GM18907 (cell line): ENCODE measurements at regions not wholly inside any gene's neighbourhood (a gene's known extent, or its start where the extent isn't known, plus 50 kb on each side); places are given as distances from the start of the nearest gene placed in this dataset.

Source experiments
- ATAC-seq: cut with Tn5 transposase; IDR thresholded peaks from one replicate; pipeline ENCODE4 v1.9.1; 2021; ENCODE audit warnings: mild to moderate bottlenecking, moderate library complexity; ENCODE audit not compliant: unreplicated experiment

DNA sequence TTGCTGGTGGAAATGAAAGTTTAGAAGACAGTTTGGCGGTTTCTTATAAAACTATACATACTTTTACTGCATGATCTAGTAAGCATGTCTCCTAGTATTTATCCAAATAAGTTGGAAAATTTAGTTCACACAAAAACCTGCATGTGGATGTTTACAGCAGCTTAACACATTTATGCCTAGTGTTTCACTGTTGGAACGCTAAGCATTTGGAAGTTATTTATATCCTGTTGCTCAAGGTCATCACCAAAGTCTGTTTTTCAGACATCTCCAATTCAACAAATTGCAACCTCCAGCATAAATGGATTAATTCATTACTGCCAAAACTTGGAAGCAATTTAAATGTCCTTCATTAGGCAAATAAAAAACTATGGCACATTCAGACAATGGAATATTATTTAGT, 461.8 kb downstream of the SUCLA2 start:
- ATAC-seq: no peak

GRCh38 chr13:47523771-47524170, 477.3 kb downstream of the SUCLA2 start:
- no peak for ATAC-seq

- ATAC-seq: no peak
Measured at GRCh38 chr13:47521890-47522487, 479.1 kb downstream of the SUCLA2 start.

- no peak for ATAC-seq
Measured at GRCh38 chr13:47519626-47520025, 481.4 kb downstream of the SUCLA2 start.

DNA sequence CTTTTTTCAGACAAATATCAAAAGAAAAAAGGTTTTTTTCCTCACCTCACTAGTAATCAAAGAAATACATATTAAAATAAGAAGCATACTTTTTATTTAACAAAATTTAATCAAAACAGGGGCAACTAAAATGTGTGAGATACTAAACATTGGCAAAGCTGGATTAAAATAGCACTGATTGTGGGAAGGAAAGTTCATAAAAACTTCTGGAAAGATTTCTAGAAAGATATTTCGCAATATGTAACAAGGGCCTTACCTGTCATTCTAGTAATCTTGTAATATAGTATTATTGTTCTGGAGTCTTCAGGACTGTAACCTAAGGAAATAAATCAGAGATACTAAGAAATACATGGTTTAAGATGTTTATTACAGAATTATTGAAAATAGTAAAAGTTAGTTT, 482.5 kb downstream of the SUCLA2 start:
- ATAC-seq: no peak

DNA sequence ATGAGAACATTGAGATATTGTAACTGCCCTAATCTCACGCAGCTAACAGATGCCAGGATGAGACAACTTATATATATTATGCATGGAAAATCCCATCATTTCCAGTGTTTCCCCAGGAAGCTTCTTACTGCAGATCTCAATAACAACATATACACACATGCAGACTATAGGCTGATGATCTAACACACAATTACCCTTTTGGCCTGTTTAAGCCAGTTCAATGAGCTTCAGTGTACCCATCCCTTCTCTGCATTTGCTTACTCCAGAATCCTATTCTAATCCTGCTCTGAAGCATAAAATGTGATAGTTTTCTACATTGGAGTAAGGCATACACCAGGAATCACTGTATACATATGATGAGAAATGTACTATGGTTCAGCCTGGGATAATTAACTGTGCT, 489.4 kb downstream of the SUCLA2 start:
- no peak for ATAC-seq

DNA sequence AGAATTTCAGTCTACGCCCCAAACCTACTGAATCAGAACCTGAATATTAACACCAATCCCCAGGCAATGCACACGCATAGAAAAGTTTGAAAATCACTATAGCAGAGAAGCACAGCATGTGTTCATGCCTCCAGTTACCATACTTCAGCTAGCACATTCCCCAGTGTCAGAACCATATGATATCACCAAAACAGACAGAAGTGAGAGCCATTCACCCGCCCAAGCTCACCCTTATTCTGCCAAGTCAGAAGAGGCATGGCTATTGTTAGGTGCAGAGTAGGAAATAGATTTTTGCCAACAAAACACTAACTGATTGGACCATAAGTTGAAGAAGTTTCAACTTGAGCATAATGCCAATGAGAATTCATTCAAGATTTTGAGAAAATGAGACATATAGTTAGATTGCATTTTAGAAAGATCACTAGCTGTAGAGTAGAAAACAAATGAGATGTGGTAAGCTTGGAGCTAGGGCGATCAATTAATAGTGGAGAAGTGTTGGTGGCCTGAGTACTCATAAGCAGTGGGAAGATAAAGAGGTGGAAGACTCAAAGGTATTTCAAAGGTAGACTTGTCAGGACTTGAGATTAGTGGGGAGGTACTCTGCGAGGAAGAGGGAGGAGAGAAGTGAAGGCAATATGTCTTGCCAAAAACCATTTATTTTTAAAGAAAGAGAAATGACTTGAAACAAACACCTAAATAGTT, 492.4 kb downstream of the SUCLA2 start:
- no peak for ATAC-seq

DNA sequence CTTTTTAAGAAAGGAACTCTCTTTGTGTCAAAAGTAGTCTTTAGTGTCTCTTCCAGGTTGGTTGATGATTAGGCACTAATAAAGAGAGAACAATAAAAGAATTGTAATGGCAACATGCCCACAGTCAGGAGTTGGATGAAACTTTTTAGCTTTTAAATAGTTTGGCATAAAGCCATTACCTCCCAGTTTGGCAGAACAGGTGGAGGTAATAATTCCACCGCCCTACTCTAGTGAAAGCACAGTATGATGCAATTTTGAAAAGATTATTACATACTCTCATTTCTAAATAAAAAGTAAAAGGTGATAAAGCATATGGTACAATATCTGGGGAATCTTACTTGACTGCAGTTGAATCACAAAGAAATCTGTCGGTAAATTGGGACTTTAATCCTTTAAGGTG, 497.6 kb downstream of the SUCLA2 start:
- ATAC-seq: no peak

DNA sequence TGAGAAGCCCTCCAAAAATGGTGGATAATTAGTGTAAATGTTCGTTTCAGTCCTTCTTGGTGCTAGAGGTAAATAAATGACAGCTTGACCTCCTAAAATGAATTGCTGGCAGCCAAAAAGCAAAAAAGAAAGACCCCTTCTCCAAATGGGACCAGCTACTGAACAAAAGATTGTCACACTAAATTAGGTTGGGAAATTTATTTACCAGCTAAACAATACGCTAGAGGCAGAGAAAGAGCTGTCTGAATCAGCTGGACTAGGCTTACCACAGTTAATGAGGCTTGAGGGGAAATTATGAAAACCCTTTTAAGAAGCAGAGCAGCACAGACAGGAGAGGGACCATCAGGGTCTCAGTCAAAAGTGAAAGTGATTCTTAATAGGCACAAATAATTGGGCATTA, 498.9 kb downstream of the SUCLA2 start:
- no peak for ATAC-seq

DNA sequence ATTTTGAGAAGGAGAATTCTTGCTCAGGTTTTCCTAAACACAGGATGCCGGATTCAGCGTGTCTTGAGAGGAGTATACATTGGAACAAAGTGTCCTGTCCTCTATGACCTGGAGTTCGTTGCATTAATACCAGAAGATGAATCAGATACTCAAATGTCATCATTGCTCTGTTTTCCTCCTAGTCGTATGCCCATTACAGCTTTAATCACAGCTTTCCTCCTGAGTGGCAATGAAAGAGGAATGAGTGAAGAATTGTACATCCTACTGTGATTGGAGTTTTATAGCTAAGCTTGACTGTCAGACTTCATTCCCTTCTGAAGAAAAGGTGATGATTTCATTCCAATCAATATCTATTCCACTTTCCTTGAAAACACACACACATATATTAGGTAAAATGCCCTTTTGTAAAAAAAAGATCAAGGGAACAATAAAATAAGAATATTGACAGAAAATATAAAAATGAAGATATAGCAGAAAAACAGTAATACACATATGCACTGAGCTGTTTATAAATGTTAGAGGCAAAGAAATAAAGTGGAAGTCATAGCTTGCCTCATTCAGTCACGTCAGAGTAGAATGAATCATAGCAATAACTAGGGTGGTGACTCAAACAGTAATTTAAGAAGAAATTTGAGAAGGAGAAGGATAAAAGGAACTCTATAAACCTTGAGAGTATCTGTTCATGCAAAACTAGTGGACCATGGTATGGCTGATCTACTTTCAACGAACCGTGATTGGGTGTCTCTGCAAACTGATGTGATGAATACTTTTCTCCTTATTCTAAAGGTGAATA, 501.5 kb downstream of the SUCLA2 start:
- no peak for ATAC-seq

- no peak for ATAC-seq
Measured at GRCh38 chr13:47484548-47484947, 516.5 kb downstream of the SUCLA2 start.

GRCh38 chr13:47481536-47481935, 519.5 kb downstream of the SUCLA2 start:
- no peak for ATAC-seq

DNA sequence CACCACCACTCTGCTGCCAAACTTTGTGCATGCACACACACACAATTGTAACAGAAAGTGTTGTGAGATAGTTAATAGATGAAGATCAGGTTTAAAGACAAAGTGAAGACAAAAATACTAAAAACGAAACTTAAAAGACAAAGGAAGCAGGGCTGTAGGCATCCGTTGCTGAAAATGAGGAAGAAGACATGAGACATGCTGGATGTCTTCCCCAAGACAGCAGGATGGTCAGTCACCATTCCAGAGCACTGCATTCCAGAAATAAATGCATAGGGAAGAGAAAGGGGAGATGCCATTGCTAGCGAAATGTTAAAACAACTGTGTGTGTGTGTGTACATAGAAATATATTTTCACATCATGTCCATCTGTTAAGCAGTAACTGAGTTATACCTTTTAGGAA, 520.1 kb downstream of the SUCLA2 start:
- no peak for ATAC-seq

- ATAC-seq: no peak
Measured at GRCh38 chr13:47480121-47480520, 521.0 kb downstream of the SUCLA2 start.

DNA sequence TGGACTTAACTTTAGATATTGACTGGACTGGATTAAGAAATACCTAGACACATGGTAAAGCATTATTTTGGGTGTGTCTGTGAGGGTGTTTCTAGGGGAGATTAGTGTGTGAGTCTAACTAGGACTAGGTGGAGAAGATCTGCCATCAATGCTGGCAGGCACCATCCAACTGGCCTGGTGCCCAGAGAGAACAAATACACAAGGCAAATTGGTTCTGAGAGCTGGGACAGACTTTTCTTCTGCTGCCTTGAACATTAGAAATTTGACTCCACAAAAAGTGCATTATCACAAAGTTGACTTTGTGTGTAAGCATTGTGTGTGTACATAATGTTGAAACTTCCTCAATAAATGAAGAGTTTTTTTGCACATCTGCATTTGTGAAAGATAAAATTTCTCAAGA, 522.1 kb downstream of the SUCLA2 start:
- ATAC-seq: no peak

GRCh38 chr13:47475441-47475948, 525.6 kb downstream of the SUCLA2 start:
- no peak for ATAC-seq

- no peak for ATAC-seq
Measured at GRCh38 chr13:47474839-47475238, 526.2 kb downstream of the SUCLA2 start.

DNA sequence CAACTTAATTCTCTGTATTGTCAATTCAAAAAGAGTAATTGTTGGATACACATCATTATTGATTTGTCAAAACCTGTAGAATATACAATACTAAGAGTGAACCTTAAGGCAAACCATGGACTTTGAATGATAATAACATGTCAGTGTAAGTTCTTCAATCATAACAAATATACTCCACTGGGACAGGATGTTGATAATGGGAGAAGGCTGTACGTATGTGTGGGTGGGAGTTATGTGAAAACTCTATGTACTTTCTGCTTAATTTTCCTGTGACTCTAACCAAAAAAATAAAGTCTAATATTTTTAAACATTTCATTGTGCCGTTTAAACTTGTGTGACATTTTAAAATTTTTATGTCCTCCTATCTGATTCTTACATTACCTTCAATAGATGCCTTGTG, 526.7 kb downstream of the SUCLA2 start:
- no peak for ATAC-seq

- ATAC-seq: no peak
Measured at GRCh38 chr13:47472516-47472915, 528.6 kb downstream of the SUCLA2 start.

GRCh38 chr13:47463726-47464125, 537.3 kb downstream of the SUCLA2 start:
- no peak for ATAC-seq

GRCh38 chr13:47463002-47463401, 538.1 kb downstream of the SUCLA2 start:
- no peak for ATAC-seq

- no peak for ATAC-seq
Measured at GRCh38 chr13:47461816-47462215, 539.3 kb downstream of the SUCLA2 start.
